Sigmoid colon (tissue), 6 donors: ENCODE measurements at regions not wholly inside any gene's neighbourhood (a gene's known extent, or its start where the extent isn't known, plus 50 kb on each side); places are given as distances from the start of the nearest gene placed in this dataset.
"Not testable (repeated sequence)": the region's sequence is repeated elsewhere in the genome, so short reads cannot be mapped to it uniquely, and the experiment has no call there.

ENCODE experiments used
- DNase-seq: peaks from one replicate; pipeline ENCODE4 v3.0.0-alpha.2; 2019
- H3K27ac ChIP-seq, 4 donors: fragments of 200-600 bp; sonication (generic); one replicate each; pipeline ENCODE4 v1.5.1; 2016 to 2019; ENCODE audit warnings: mild to moderate bottlenecking in 1 of 4
- H3K27me3 ChIP-seq, 3 donors: fragments of 200-600 bp; sonication (generic); one replicate each; pipeline ENCODE4 v1.5.1; 2019; ENCODE audit warnings: mild to moderate bottlenecking in 1 of 3
- H3K36me3 ChIP-seq, 4 donors: fragments of 200-600 bp; sonication (generic); one replicate each; pipeline ENCODE4 v1.5.1; 2016 to 2019
- H3K4me1 ChIP-seq, 4 donors: fragments of 200-600 bp; sonication (generic); one replicate each; pipeline ENCODE4 v1.5.1; 2017 to 2019
- H3K4me3 ChIP-seq, 4 donors: fragments of 200-600 bp; sonication (generic); one replicate each; pipeline ENCODE4 v1.5.1; 2017 to 2019; ENCODE audit warnings: mild to moderate bottlenecking in 2 of 4, moderate library complexity in 1 of 4
- H3K9me3 ChIP-seq, 4 donors: fragments of 200-600 bp in 3 of 4; sonication (generic) in 3 of 4; one replicate each; pipeline versions ENCODE4 v1.5.1 to v1.6.1; 2013 to 2019
- EP300 ChIP-seq, 4 donors: sonication (generic); formaldehyde crosslinking; IDR thresholded peaks; one replicate each; pipeline ENCODE4 v1.6.1; 2017; ENCODE audit warnings: antibody characterized with exemption in 4 of 4
- POLR2A ChIP-seq, 2 donors: fragments of 450-650 bp; IDR thresholded peaks; one replicate each; pipeline ENCODE4 v1.6.1; 2016; ENCODE audit warnings: antibody characterized with exemption in 2 of 2, mild to moderate bottlenecking in 2 of 2, moderate library complexity in 2 of 2
- POLR2AphosphoS5 ChIP-seq, 4 donors: sonication (generic); formaldehyde crosslinking; IDR thresholded peaks; one replicate each; pipeline ENCODE4 v1.6.1; 2017; ENCODE audit warnings: antibody characterized with exemption in 4 of 4
- WGBS, 2 donors: extraction: QIAGEN DNeasy Blood & Tissue Kit; methylation state at CpG; one replicate each; pipeline ENCODE4 v1.1.7; 2013; 5-methylcytosine and 5-hydroxymethylcytosine counted together
- intact Hi-C: fragments of 100-400 bp; cut with DNase I; formaldehyde crosslinking; loops from one replicate; pipeline ENCODE4 v1.15.1; 2023
- TF ChIP-seq, protein P1 (sequence below), 4 experiments: fragments of 450-650 bp in 3 of 4; fragments of 200-600 bp in 1 of 4; IDR thresholded peaks; one replicate each; pipeline ENCODE4 v1.5.1; 2016 to 2019; ENCODE audit warnings: antibody characterized with exemption in 4 of 4, mild to moderate bottlenecking in 3 of 4, moderate library complexity in 2 of 4
- donor health status: healthy with polysubstance abuse.
- donor health status: healthy.

DNA sequence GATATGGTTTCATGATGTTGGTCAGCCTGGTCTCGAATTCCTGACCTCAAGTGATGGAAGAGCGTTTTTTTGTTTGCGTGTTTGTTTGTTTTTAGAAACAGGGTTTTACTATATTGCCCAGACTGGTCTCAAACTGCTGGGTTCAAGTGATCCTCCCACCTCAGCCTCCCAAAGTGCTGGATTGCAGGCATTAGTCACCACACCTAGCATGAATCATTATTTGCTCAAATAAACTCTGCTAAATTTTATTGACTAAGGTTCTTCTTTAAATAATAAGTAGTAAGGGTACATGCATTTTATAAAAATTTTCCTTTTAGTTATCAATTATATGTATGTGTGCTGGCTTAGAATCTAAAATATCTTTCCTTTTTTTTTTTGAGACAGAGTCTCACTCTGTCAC is 52.9 kb downstream of the ZBTB9 start:
- no peak overlapping the region for H3K4me3 ChIP-seq
- no peaks in the 10 kb centered on the region for H3K36me3 ChIP-seq
- no peak overlapping the region for H3K27ac ChIP-seq
- H3K27me3 ChIP-seq: peaks cover 0 to 10% (median 0%) of the 10 kb centered on the region in 3 donors
- H3K4me1 ChIP-seq: no peaks in the 10 kb centered on the region
- TF ChIP-seq POLR2AphosphoS5 (IDR thresholded peaks at IDR 0.05): no peak
- no peak for TF ChIP-seq EP300 (IDR thresholded peaks at IDR 0.05)
- no peak for TF ChIP-seq POLR2A (IDR thresholded peaks at IDR 0.05)
- TF ChIP-seq, protein P1, sequence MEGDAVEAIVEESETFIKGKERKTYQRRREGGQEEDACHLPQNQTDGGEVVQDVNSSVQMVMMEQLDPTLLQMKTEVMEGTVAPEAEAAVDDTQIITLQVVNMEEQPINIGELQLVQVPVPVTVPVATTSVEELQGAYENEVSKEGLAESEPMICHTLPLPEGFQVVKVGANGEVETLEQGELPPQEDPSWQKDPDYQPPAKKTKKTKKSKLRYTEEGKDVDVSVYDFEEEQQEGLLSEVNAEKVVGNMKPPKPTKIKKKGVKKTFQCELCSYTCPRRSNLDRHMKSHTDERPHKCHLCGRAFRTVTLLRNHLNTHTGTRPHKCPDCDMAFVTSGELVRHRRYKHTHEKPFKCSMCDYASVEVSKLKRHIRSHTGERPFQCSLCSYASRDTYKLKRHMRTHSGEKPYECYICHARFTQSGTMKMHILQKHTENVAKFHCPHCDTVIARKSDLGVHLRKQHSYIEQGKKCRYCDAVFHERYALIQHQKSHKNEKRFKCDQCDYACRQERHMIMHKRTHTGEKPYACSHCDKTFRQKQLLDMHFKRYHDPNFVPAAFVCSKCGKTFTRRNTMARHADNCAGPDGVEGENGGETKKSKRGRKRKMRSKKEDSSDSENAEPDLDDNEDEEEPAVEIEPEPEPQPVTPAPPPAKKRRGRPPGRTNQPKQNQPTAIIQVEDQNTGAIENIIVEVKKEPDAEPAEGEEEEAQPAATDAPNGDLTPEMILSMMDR (IDR thresholded peaks at IDR 0.05): no peak
- 93 to 97% methylated on average over 3 of the region's 3 CpGs for WGBS, 2 donors
- H3K9me3 ChIP-seq: no peaks in the 10 kb centered on the region
- intact Hi-C loops: no loop called here
- no peak for DNase-seq

DNA sequence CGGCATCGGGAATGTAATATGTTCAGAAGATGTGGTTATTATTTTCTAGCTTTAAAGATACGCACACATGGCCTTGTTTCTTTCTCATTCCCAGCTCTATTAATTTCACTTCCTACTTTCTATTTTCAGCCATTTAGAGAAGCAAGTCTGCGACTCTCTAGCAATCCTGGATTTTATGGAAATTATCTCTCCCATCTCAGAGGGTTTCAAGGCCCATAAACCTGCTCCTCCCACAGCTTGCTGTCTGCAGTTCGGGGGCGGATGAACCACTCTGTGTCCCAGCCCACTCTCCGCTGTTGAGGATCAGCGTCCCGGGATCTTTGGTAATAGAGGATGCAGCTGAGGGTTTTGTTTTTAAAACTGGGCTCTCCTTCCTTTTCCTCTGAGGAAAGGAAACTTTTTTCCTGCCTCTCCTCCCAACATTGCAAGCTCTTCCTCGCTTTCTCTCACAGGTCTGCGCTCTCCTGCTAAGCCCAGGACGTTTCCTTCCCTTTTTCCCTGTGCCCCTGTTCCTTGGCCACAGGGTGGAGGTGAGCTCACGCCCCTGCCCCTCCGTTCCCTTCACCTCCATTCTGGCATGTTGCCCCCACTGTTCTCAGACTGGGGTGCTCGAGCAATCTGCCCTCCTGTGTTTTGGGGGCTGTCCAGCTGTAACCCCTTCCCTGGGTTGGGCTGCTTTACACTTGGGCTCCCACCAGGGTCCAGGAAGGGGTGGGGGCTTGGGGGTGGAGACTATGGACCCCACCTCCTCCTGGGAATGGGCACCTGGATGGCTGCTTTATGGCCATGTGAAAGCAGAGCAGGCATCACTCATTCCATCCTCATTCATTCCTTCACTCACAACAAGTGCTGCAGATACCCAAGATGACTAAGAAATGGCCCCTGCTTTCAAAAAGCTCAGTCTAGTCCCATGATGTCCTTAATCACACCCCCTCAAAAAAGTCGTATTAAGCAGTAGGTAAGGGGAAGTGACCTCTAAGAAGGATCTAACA is 54.9 kb downstream of the ZBTB9 start:
- Histone ChIP-seq H3K27ac (no peak overlapping the region), H3K4me3 (peak overlapping the region in 2 of 4 donors; percentile 6 to 11), H3K27me3 (peaks cover 0 to 10% (median 0%) of the 10 kb centered on the region in 3 donors), H3K9me3 (no peaks in the 10 kb centered on the region), H3K36me3 (no peaks in the 10 kb centered on the region), H3K4me1 (no peaks in the 10 kb centered on the region)
- intact Hi-C loops: no loop called here
- 34 to 40% methylated on average over 16 of the region's 16 CpGs for WGBS, 2 donors
- DNase-seq: no peak
- no peak for TF ChIP-seq EP300 (IDR thresholded peaks at IDR 0.05)
- TF ChIP-seq, protein P1 (IDR thresholded peaks at IDR 0.05): no peak
- TF ChIP-seq POLR2A (IDR thresholded peaks at IDR 0.05): no peak
- TF ChIP-seq POLR2AphosphoS5 (IDR thresholded peaks at IDR 0.05): no peak

DNA sequence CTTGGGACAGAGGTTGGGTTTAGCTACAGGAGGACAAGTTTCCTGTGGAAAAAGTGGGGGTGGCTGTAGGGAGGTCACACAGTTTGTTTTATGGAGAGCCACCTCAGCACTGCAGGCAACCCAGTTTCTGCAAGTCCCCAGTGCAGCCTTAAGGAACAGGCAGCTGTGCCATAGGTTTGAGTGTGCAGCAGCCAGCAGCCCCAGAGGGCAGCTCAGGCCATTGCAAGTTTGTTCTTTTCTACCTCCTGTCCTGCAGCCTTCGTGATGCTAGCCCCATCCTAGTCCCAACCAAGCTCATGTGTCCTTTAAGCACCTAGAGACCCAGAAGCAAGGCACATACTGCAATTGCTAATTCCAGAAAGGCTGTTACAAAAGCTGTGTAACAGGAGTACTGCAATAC is 58.8 kb downstream of the ZBTB9 start:
- Histone ChIP-seq H3K4me3 (no peak overlapping the region), H3K9me3 (no peaks in the 10 kb centered on the region), H3K4me1 (no peaks in the 10 kb centered on the region), H3K27me3 (peaks cover 0 to 10% (median 0%) of the 10 kb centered on the region in 3 donors), H3K27ac (no peak overlapping the region), H3K36me3 (no peaks in the 10 kb centered on the region)
- DNase-seq: no peak
- intact Hi-C loops: no loop called here
- TF ChIP-seq, protein P1 (IDR thresholded peaks at IDR 0.05): no peak
- TF ChIP-seq POLR2AphosphoS5 (IDR thresholded peaks at IDR 0.05) (no peak), EP300 (IDR thresholded peaks at IDR 0.05) (no peak), POLR2A (IDR thresholded peaks at IDR 0.05) (no peak)
- 84 to 87% methylated on average over 1 of the region's 1 CpG for WGBS, 2 donors

DNA sequence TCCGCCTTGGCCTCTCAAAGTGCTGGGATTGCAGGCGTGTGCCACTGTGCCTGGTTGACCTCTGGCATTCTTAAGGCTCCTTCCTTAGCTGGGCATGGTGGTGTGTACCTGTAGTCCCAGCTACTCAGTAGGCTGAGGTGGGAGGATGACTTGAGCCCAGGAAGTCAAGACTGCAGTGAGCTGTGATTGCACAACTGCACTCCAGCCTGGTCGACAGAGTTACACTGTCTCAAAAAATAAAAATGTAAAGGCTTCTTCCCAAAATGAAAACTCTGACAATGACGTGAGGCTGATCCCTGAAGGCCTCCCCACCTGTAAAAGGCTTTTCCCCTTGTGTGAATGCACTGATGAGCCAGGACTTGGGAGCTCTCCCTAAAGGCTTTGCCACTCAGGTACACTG is 62.4 kb downstream of the ZBTB9 start:
- 56 to 83% methylated on average over 4 of the region's 4 CpGs for WGBS, 2 donors
- TF ChIP-seq POLR2A (IDR thresholded peaks at IDR 0.05): no peak
- TF ChIP-seq EP300 (IDR thresholded peaks at IDR 0.05): no peak
- no peak for TF ChIP-seq POLR2AphosphoS5 (IDR thresholded peaks at IDR 0.05)
- TF ChIP-seq, protein P1 (IDR thresholded peaks at IDR 0.05): no peak
- no peaks in the 10 kb centered on the region for H3K9me3 ChIP-seq
- no peaks in the 10 kb centered on the region for H3K27me3 ChIP-seq
- no peak overlapping the region for H3K27ac ChIP-seq
- no peaks in the 10 kb centered on the region for H3K4me1 ChIP-seq
- intact Hi-C loops: no loop called here
- DNase-seq: no peak
- no peaks in the 10 kb centered on the region for H3K36me3 ChIP-seq
- no peak overlapping the region for H3K4me3 ChIP-seq

DNA sequence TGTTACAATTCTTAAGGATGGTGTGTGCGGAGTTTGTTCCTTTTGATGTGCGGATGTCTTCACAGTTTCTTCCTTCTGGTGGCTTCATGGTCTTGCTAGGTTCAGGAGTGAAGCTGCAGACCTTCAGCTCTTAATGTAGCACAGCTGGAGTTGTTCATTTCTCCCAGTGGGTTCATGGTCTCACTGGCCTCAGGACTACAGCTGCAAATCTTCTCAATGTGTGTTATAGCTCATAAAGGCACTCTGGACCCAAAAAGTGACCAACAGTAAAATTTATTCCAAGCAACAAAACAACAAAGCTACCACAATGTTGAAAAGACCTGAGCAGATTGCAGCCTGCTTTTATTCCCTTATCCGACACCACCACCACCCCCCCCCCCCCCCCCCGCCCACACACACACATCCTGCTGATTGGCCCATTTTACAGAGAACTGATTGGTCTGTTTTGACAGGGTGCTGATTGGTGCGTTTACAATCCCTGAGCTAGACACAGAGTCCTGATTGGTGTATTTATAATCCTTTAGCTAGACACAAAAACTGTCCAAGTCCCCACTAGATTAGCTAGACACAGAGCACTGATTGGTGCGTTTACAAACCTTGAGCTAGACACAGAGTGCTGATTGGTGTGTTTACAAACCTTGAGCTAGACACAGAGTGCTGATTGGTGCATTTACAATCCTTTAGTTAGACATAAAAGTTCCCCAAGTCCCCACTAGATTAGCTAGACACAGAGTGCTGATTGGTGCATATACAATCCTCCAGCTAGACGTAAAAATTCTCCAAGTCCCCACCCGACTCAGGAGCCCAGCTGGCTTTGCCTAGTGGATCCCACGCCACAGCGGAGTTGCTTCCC is 59.2 kb downstream of the BAK1 start:
- H3K4me1 ChIP-seq, DNase-seq, intact Hi-C loops, H3K27ac ChIP-seq, H3K36me3 ChIP-seq, H3K4me3 ChIP-seq, H3K9me3 ChIP-seq, H3K27me3 ChIP-seq: not testable (repeated sequence)
- 87 to 90% methylated on average over 9 to 10 of the region's 10 CpGs for WGBS, 2 donors
